ENCODE measurements at regions not wholly inside any gene's neighbourhood (a gene's known extent, or its start where the extent isn't known, plus 50 kb on each side); places are given as distances from the start of the nearest gene placed in this dataset.
"Not testable (repeated sequence)": the region's sequence is repeated elsewhere in the genome, so short reads cannot be mapped to it uniquely, and the experiment has no call there.

- DNase-seq (ENCODE audit: low spot score), result not testable (repeated sequence)
Measured at GRCh38 chr3:48101301-48101650, 85.1 kb upstream of the MAP4 start.

GRCh38 chr3:48092270-48092669, 76.1 kb upstream of the MAP4 start:
- DNase-seq (ENCODE audit: low spot score), result no peak

- no peak for DNase-seq (ENCODE audit: low spot score)
Measured at GRCh38 chr3:48090166-48090939, 74.1 kb upstream of the MAP4 start.

- DNase-seq (ENCODE audit: low spot score), result peak; percentile 93
Measured at GRCh38 chr3:48088749-48089466, 72.7 kb upstream of the MAP4 start.

GRCh38 chr3:48088056-48088748, 72.0 kb upstream of the MAP4 start:
- peak; percentile 46 for DNase-seq (ENCODE audit: low spot score)

GRCh38 chr3:48086705-48087104, 70.5 kb upstream of the MAP4 start:
- DNase-seq (ENCODE audit: low spot score), result no peak

- DNase-seq (ENCODE audit: low spot score), result no peak
Measured at GRCh38 chr3:48084929-48085328, 68.7 kb upstream of the MAP4 start.

GRCh38 chr3:48084170-48084569, 68.0 kb upstream of the MAP4 start:
- no peak for DNase-seq (ENCODE audit: low spot score)

- no peak for DNase-seq (ENCODE audit: low spot score)
Measured at GRCh38 chr3:48082580-48083184, 66.5 kb upstream of the MAP4 start.

GRCh38 chr3:48077815-48078214, 61.6 kb upstream of the MAP4 start:
- no peak for DNase-seq (ENCODE audit: low spot score)

GRCh38 chr3:48070030-48070429, 53.8 kb upstream of the MAP4 start:
- no peak for DNase-seq (ENCODE audit: low spot score)

- no peak for DNase-seq (ENCODE audit: low spot score)
Measured at GRCh38 chr3:48069339-48069738, 53.1 kb upstream of the MAP4 start.

- no peak for DNase-seq (ENCODE audit: low spot score)
Measured at GRCh38 chr3:48068886-48069285, 52.7 kb upstream of the MAP4 start.

GRCh38 chr3:48068320-48068719, 52.1 kb upstream of the MAP4 start:
- not testable (repeated sequence) for DNase-seq (ENCODE audit: low spot score)

GRCh38 chr3:48067271-48067670, 51.1 kb upstream of the MAP4 start:
- DNase-seq (ENCODE audit: low spot score), result no peak

All from HuH-7 (cell line).